Mesothelial cell of epicardium (in vitro differentiated cells): ENCODE measurements at regions not wholly inside any gene's neighbourhood (a gene's known extent, or its start where the extent isn't known, plus 50 kb on each side); places are given as distances from the start of the nearest gene placed in this dataset.

Experiments
- DNase-seq, 2 experiments: peaks; one replicate each; pipeline ENCODE4 v3.0.0; 2021; ENCODE audit warnings: low spot score in 2 of 2; ENCODE audit not compliant: unreplicated experiment in 2 of 2
- H3K27ac Mint-ChIP-seq: 2 replicates; pipeline ENCODE4 v1.8.0; 2021; ENCODE audit warnings: mixed read lengths
- H3K27me3 Mint-ChIP-seq: 2 replicates; pipeline ENCODE4 v1.8.0; 2021; ENCODE audit warnings: low read depth, mixed read lengths
- H3K36me3 Mint-ChIP-seq: 2 replicates; pipeline ENCODE4 v1.8.0; 2021; ENCODE audit warnings: mixed read lengths
- H3K4me1 Mint-ChIP-seq: 2 replicates; pipeline ENCODE4 v1.8.0; 2021; ENCODE audit warnings: mixed read lengths
- H3K4me3 Mint-ChIP-seq: 2 replicates; pipeline ENCODE4 v1.8.0; 2021; ENCODE audit warnings: mild to moderate bottlenecking, moderate library complexity, mixed read lengths
- H3K9me3 Mint-ChIP-seq: 2 replicates; pipeline ENCODE4 v1.8.0; 2021; ENCODE audit warnings: mixed read lengths
- CTCF ChIP-seq: fragments of 200-600 bp; sonication (generic); IDR thresholded peaks from one replicate; pipeline ENCODE4 v1.5.0; 2021; ENCODE audit warnings: antibody characterized with exemption; ENCODE audit not compliant: unreplicated experiment

GRCh38 chr4:53925050-53925605 is 139.3 kb downstream of the CHIC2 start:
- Mint-ChIP-seq H3K36me3 (no peaks in the 10 kb centered on the region), H3K9me3 (no peaks in the 10 kb centered on the region), H3K27ac (no peak overlapping the region), H3K4me3 (no peak overlapping the region), H3K27me3 (peaks cover 5% of the 10 kb centered on the region), H3K4me1 (peaks cover 12% of the 10 kb centered on the region)
- TF ChIP-seq CTCF, result no peak
- no peak for DNase-seq

- TF ChIP-seq CTCF, result no peak
- Mint-ChIP-seq H3K4me3 (no peak overlapping the region), H3K4me1 (peaks cover 12% of the 10 kb centered on the region), H3K27me3 (peaks cover 5% of the 10 kb centered on the region), H3K27ac (no peak overlapping the region), H3K36me3 (no peaks in the 10 kb centered on the region), H3K9me3 (no peaks in the 10 kb centered on the region)
- DNase-seq, result no peak
Observed at GRCh38 chr4:53924333-53925049, 139.9 kb downstream of the CHIC2 start.

GRCh38 chr4:53923921-53924320 is 140.5 kb downstream of the CHIC2 start:
- no peak overlapping the region for H3K4me3 Mint-ChIP-seq
- DNase-seq, result no peak
- peaks cover 12% of the 10 kb centered on the region for H3K4me1 Mint-ChIP-seq
- peaks cover 5% of the 10 kb centered on the region for H3K27me3 Mint-ChIP-seq
- no peaks in the 10 kb centered on the region for H3K36me3 Mint-ChIP-seq
- no peaks in the 10 kb centered on the region for H3K9me3 Mint-ChIP-seq
- no peak for TF ChIP-seq CTCF
- no peak overlapping the region for H3K27ac Mint-ChIP-seq

GRCh38 chr4:53921856-53922255 is 142.5 kb downstream of the CHIC2 start:
- no peak for TF ChIP-seq CTCF
- DNase-seq, result no peak
- no peak overlapping the region for H3K27ac Mint-ChIP-seq
- peaks cover 12% of the 10 kb centered on the region for H3K4me1 Mint-ChIP-seq
- peaks cover 3% of the 10 kb centered on the region for H3K27me3 Mint-ChIP-seq
- H3K9me3 Mint-ChIP-seq, result no peaks in the 10 kb centered on the region
- H3K4me3 Mint-ChIP-seq, result no peak overlapping the region
- H3K36me3 Mint-ChIP-seq, result no peaks in the 10 kb centered on the region

- Mint-ChIP-seq H3K36me3 (no peaks in the 10 kb centered on the region), H3K9me3 (no peaks in the 10 kb centered on the region)
Observed at GRCh38 chr4:53920883-53921282, 143.5 kb downstream of the CHIC2 start.

More at GRCh38 chr4:53920883-53921282, 143.5 kb downstream of the CHIC2 start:
- Mint-ChIP-seq H3K27ac (no peak overlapping the region), H3K4me1 (peaks cover 12% of the 10 kb centered on the region), H3K27me3 (peaks cover 3% of the 10 kb centered on the region), H3K4me3 (no peak overlapping the region)
- TF ChIP-seq CTCF, result no peak
- DNase-seq, result no peak
